Ovary (tissue), 3 donors: ENCODE measurements at regions not wholly inside any gene's neighbourhood (a gene's known extent, or its start where the extent isn't known, plus 50 kb on each side); places are given as distances from the start of the nearest gene placed in this dataset.

Source experiments
- CTCF ChIP-seq, 3 donors: fragments of 450-650 bp in 2 of 3; fragments of 200-600 bp in 1 of 3; IDR thresholded peaks; one replicate each; pipeline versions ENCODE4 v1.5.1 to v1.8.0; 2016 to 2022; ENCODE audit warnings: antibody characterized with exemption in 3 of 3, mild to moderate bottlenecking in 1 of 3
- EP300 ChIP-seq: sonication (generic); formaldehyde crosslinking; IDR thresholded peaks from one replicate; pipeline ENCODE4 v1.6.1; 2017; ENCODE audit warnings: antibody characterized with exemption
- POLR2A ChIP-seq: fragments of 450-650 bp; IDR thresholded peaks from one replicate; pipeline ENCODE4 v1.6.1; 2017; ENCODE audit warnings: antibody characterized with exemption, mild to moderate bottlenecking, moderate library complexity
- donor health status: DM: no; HTN: no; CAD: no.

DNA sequence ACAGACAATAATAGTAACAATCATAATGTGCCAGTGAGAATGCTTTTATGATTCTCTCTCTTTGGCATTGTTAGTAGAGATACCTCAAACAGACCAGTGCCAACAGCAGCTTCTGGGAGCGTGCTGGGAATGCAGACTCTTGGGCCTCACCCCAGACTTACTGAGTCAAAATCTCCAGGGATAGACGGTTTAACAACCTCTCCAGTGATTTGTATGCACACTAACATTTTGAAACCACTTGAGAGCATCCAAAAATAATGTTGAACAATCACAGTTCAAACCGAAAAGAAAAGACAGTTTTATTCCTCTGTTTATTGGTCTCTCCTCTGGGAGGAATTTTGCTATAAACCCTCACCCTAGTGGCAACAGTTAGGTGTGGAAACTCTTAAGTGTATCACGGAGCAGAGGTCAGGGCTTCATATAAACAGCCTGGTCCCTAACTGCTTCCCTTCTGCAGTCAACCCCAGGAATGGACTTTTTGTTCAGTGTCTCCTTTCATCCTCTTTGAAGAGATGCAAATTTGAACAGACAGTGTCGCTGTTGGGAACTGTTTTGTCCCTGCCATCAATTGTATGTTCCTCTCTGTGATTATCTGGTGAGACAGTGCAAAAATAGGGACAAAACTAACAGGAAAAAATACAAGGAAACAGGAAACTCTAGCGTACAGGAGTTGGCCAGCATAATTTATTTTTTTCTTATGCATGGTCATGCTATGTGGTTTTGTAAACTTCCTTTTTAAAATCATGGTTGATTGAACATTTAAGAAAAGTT is 162.4 kb upstream of the BTBD3 start:
- TF ChIP-seq CTCF (IDR thresholded peaks at IDR 0.05) (no peak), POLR2A (no peak), EP300 (no peak)
